HFF-Myc (cell line): ENCODE measurements at regions not wholly inside any gene's neighbourhood (a gene's known extent, or its start where the extent isn't known, plus 50 kb on each side); places are given as distances from the start of the nearest gene placed in this dataset.

Experiments used
- DNase-seq: peaks from one replicate; pipeline ENCODE4 v3.0.0-alpha.2; 2011; ENCODE audit warnings: low read depth; ENCODE audit errors: extremely low read depth
- H3K4me3 ChIP-seq: replicated peaks from 2 replicates; pipeline ENCODE4 v1.5.1; 2011; ENCODE audit warnings: low read depth, mild to moderate bottlenecking, control low read depth, low read length
- TF ChIP-seq, protein P1 (sequence below): IDR thresholded peaks from 2 replicates; pipeline ENCODE4 v1.5.1; 2012; ENCODE audit warnings: mild to moderate bottlenecking, low read depth, low read length, control low read depth; ENCODE audit errors: missing control alignments

DNA sequence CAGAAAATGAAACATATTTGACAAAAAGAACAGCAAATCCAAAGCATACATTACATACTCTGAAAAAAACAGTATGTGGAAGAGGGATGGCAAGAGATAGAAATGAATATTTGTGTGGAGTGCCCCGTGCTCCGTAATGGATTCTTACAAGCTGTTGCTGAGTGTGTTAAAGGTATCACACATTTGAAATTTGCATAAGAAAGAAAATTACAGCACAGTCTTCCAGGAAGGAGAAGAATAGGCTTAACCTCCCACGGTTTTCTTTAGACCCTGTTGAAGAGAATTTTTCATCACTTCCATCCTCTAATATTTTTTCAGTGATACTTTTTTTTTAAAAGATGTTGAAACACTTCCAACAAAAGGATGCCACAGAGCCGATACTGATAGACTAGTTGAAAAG lies 1489.4 kb downstream of the RAPGEF2 start:
- TF ChIP-seq, protein P1, sequence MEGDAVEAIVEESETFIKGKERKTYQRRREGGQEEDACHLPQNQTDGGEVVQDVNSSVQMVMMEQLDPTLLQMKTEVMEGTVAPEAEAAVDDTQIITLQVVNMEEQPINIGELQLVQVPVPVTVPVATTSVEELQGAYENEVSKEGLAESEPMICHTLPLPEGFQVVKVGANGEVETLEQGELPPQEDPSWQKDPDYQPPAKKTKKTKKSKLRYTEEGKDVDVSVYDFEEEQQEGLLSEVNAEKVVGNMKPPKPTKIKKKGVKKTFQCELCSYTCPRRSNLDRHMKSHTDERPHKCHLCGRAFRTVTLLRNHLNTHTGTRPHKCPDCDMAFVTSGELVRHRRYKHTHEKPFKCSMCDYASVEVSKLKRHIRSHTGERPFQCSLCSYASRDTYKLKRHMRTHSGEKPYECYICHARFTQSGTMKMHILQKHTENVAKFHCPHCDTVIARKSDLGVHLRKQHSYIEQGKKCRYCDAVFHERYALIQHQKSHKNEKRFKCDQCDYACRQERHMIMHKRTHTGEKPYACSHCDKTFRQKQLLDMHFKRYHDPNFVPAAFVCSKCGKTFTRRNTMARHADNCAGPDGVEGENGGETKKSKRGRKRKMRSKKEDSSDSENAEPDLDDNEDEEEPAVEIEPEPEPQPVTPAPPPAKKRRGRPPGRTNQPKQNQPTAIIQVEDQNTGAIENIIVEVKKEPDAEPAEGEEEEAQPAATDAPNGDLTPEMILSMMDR: no peak
- no peak overlapping the region for H3K4me3 ChIP-seq
- no peak for DNase-seq

GRCh38 chr4:160595646-160596045 lies 1492.8 kb downstream of the RAPGEF2 start:
- no peak for DNase-seq
- H3K4me3 ChIP-seq: no peak overlapping the region
- TF ChIP-seq, protein P1: no peak

DNA sequence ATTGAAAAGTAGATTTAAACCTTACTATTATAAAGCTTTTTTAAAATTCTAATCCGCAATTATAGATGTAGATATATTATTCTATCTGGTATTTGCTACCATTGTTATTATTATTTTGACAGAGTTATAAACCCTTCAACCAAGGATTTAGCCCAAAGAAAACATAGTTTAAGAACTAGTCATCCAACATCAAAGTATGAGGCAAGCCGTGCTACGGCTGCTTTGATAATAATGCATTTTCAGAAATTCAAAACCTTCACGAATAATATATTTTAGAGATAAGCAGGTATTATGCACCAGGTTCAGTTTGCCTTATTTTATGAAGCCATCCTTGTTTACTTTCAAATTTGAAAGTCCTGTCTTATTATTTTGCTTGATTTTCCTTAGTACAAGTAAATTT lies 1501.7 kb downstream of the RAPGEF2 start:
- no peak for DNase-seq
- TF ChIP-seq, protein P1: no peak
- H3K4me3 ChIP-seq: no peak overlapping the region

DNA sequence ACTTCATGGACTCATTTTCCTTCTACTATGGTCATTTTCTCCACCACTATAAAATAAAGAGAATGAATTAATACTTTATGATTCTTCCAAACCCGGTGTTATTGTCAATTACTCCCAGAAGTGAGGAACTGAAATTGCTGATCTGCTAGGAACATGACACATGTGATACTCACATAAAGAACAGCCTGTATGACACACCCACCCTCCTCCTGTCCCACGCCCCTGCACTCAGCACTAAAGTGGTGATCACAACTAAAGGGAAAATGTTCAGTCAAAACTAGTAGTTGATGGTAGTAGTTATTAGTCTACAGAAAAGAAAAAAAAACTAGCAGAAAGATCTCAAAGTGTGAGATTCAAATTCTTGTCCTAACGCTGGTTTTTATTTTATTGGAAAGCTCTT lies 1508.3 kb downstream of the RAPGEF2 start:
- TF ChIP-seq, protein P1: no peak
- DNase-seq: no peak

DNA sequence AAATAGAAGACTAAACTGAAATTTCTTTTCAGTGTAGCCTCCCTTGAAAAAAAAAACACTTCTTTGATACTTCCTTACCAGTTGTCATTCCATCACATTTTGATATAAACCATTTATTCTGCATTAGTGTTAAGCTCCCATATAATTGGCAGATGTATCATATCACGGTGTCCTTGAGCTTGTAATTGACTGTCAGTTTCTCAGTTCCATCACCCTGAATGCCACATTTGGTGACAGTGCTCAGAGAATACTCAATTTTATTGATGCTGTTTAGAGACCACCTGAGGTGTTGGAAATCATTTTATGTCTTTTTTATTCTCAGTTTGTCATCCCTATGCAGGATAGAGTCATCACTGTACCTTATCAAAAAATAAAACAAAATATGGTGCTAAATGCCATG lies 1528.2 kb downstream of the RAPGEF2 start:
- no peak overlapping the region for H3K4me3 ChIP-seq
- DNase-seq: no peak
- TF ChIP-seq, protein P1: no peak

More for the DNA sequence above, 1508.3 kb downstream of the RAPGEF2 start:
- H3K4me3 ChIP-seq: no peak overlapping the region

DNA sequence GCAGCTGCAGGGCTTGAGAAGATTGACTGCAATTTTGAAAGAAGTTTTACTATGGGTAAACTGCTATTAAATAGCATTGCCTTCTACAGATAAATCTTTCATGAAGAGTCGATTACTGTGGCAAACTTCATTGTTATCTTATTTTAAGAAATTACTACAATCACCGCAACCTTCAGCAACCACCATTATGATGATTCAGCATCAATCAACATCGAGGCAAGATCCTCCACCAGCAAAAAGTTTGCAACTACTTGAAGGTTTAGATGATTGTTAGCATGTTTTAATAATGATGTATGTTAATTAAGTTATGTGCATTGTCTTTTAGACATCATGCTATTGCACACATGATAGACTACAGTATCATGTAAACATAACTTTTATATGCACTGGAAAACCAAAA lies 1511.0 kb downstream of the FSTL5 start:
- no peak for DNase-seq
- no peak overlapping the region for H3K4me3 ChIP-seq
- TF ChIP-seq, protein P1: no peak

DNA sequence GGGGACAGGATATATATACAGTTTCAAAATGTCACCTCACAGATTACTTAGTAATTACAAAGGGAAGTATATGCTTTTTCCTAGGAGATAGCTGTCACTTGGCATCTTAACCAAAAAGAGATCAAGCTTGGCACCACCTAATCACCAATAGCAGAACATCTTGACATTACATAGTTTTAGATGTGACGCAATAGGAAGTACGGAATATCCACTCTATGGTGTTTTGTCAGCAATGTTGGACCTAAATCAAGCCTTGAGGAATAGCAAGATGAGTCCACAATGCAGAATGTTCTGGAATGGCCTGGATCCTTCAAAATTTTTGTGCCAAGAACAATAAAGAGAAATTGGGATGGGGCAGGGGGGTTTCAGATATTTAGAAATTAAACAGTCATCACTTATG lies 1488.2 kb downstream of the FSTL5 start:
- H3K4me3 ChIP-seq: no peak overlapping the region
- TF ChIP-seq, protein P1: no peak
- DNase-seq: no peak
